ENCODE measurements at regions not wholly inside any gene's neighbourhood (a gene's known extent, or its start where the extent isn't known, plus 50 kb on each side); places are given as distances from the start of the nearest gene placed in this dataset.

DNA sequence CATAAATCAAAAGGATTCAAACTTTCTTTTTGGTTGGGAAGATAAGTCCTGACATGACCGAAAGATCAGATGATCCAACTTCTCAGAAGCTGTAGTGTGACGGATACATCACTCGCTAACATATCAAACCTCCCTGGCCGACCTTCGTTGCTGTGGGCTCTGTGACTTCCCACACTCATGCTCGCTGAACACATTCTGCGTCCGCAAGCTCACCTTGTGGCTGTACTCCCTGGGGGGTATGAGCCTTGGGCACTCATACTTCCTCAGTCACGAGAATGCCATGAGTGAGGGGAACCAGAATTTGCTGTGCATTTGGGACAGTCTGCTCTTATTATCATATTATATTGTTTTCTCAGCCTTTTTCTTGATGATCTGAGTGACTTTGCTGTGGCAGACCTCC, 105.4 kb downstream of the RWDD3 start:
- TF ChIP-seq POLR2AphosphoS5 (IDR thresholded peaks at IDR 0.05) (no peak), POLR2A (IDR thresholded peaks at IDR 0.05) (no peak)
- no peak overlapping the region for H3K27ac ChIP-seq
- DNase-seq (no peak), ATAC-seq (ENCODE audit: low FRiP score in 2 of 2) (no peak)
- 72 to 76% methylated on average over 9 of the region's 9 CpGs for WGBS, 2 donors
- no peaks in the 10 kb centered on the region for H3K4me1 ChIP-seq
- no peaks in the 10 kb centered on the region for H3K27me3 ChIP-seq
- no peak overlapping the region for H3K4me3 ChIP-seq
- H3K36me3 ChIP-seq: no peaks in the 10 kb centered on the region
- no peaks in the 10 kb centered on the region for H3K9me3 ChIP-seq

DNA sequence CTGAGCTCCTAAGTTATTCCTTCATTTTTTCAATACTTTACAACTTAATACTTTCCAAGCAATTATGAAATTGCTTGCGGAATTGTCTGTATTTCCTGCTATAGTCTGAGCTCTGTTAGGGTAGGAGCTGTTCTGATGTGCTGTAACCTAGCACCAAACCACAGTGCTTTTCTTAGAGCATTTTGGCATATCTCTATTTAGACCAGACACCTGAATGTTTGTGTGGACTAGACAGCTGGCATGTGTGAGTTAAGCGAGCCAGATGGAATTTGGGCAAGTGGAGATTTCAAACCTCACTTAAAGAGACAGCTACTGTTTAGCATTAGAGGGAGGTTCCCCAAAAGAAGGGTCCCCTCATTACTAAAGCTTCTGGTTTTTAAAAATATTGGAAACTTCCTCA, 106.1 kb downstream of the RWDD3 start:
- Histone ChIP-seq H3K27ac (no peak overlapping the region), H3K36me3 (no peaks in the 10 kb centered on the region), H3K4me1 (no peaks in the 10 kb centered on the region), H3K27me3 (no peaks in the 10 kb centered on the region), H3K4me3 (no peak overlapping the region), H3K9me3 (no peaks in the 10 kb centered on the region)
- ATAC-seq (ENCODE audit: low FRiP score in 2 of 2) (peak in 1 of 2 donors; percentile 37), DNase-seq (no peak)
- TF ChIP-seq, protein P1, sequence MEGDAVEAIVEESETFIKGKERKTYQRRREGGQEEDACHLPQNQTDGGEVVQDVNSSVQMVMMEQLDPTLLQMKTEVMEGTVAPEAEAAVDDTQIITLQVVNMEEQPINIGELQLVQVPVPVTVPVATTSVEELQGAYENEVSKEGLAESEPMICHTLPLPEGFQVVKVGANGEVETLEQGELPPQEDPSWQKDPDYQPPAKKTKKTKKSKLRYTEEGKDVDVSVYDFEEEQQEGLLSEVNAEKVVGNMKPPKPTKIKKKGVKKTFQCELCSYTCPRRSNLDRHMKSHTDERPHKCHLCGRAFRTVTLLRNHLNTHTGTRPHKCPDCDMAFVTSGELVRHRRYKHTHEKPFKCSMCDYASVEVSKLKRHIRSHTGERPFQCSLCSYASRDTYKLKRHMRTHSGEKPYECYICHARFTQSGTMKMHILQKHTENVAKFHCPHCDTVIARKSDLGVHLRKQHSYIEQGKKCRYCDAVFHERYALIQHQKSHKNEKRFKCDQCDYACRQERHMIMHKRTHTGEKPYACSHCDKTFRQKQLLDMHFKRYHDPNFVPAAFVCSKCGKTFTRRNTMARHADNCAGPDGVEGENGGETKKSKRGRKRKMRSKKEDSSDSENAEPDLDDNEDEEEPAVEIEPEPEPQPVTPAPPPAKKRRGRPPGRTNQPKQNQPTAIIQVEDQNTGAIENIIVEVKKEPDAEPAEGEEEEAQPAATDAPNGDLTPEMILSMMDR (IDR thresholded peaks at IDR 0.05): no peak
- no peak for TF ChIP-seq POLR2A (IDR thresholded peaks at IDR 0.05)
- no peak for TF ChIP-seq EP300 (IDR thresholded peaks at IDR 0.05)
- TF ChIP-seq POLR2AphosphoS5 (IDR thresholded peaks at IDR 0.05): peak in 1 of 2 donors; percentile 27
- 48 to 64% methylated on average over 2 of the region's 2 CpGs for WGBS, 2 donors

DNA sequence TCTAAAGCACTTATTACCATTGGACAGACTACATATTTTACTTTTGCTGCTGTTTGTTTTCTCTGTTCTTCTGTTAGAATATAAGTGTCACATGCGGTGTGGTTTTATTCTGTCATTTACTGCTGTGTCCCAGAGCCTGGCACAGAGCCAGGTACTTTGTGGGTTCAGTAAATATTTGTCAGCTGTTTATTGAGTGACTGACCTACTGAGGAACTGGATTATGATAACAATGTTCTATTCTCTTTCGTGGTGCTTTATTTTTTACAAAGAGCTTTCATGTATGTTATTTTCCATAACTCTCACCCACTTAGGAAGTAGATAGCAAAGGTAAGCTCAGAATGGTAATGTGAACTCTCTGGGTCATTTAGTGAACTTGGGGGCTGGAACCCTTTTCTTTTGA, 118.8 kb downstream of the RWDD3 start:
- Histone ChIP-seq H3K36me3 (no peaks in the 10 kb centered on the region), H3K4me3 (no peak overlapping the region), H3K9me3 (no peaks in the 10 kb centered on the region), H3K27ac (no peak overlapping the region), H3K27me3 (no peaks in the 10 kb centered on the region), H3K4me1 (no peaks in the 10 kb centered on the region)
- no peak for DNase-seq
- TF ChIP-seq, protein P1 (IDR thresholded peaks at IDR 0.05): no peak
- TF ChIP-seq EP300 (IDR thresholded peaks at IDR 0.05) (no peak), POLR2AphosphoS5 (IDR thresholded peaks at IDR 0.05) (no peak), POLR2A (IDR thresholded peaks at IDR 0.05) (no peak)
- 20 to 22% methylated on average over 2 of the region's 2 CpGs for WGBS, 2 donors
- ATAC-seq (ENCODE audit: low FRiP score in 2 of 2): no peak

DNA sequence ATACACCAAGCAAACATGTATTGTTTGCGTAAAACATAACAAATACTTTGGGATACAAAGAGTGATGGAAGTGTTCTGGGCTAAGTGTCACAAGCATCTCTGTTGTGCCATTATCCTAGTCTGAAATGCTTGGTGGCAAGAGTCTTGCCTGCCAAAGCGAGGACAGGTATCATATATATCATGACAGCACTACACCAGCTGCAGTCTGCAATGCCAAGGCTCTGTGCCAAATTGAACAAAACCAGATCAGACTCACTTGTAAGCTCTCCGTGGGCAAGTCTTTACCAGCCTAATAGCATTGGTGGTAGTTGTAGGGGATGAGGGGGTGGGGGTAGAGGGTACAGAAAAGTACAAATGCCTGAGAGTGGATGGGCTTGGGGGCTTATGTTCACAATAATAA, 119.2 kb downstream of the RWDD3 start:
- DNase-seq: no peak
- no peak overlapping the region for H3K27ac ChIP-seq

DNA sequence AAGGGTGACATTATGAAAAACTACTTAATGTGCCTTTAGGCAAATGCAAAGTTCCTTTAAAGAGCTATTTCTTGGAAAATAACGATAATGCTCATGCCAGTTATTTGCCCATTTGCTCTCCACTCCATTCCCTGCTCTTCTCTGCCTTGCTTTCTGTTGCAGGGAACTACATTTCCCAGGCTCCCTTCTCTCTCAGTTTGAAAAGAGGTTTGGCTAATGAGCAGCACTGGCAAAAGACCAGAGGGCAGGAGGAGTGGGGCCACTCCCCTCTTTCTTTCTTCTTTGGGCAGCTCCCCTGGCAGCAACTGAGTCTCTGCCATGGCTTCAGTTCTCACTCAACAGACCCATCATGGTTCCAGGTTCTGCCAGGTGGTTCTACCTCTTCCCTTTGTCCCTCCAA, 130.5 kb downstream of the RWDD3 start:
- Histone ChIP-seq H3K4me3 (no peak overlapping the region), H3K4me1 (no peaks in the 10 kb centered on the region), H3K27me3 (no peaks in the 10 kb centered on the region), H3K9me3 (no peaks in the 10 kb centered on the region), H3K36me3 (no peaks in the 10 kb centered on the region), H3K27ac (no peak overlapping the region)
- DNase-seq (no peak), ATAC-seq (ENCODE audit: low FRiP score in 2 of 2) (no peak)
- 74 to 81% methylated on average over 1 of the region's 1 CpG for WGBS, 2 donors
- TF ChIP-seq POLR2A (IDR thresholded peaks at IDR 0.05) (no peak), EP300 (IDR thresholded peaks at IDR 0.05) (no peak), POLR2AphosphoS5 (IDR thresholded peaks at IDR 0.05) (no peak)
- TF ChIP-seq, protein P1 (IDR thresholded peaks at IDR 0.05): no peak

More for the DNA sequence above, 119.2 kb downstream of the RWDD3 start:
- no peak for ATAC-seq (ENCODE audit: low FRiP score in 2 of 2)
- WGBS, 2 donors: 23 to 34% methylated on average over 3 of the region's 3 CpGs
- H3K27me3 ChIP-seq: no peaks in the 10 kb centered on the region
- H3K4me3 ChIP-seq: no peak overlapping the region
- H3K36me3 ChIP-seq: no peaks in the 10 kb centered on the region
- H3K9me3 ChIP-seq: no peaks in the 10 kb centered on the region
- H3K4me1 ChIP-seq: no peaks in the 10 kb centered on the region
- TF ChIP-seq POLR2A (IDR thresholded peaks at IDR 0.05) (no peak), POLR2AphosphoS5 (IDR thresholded peaks at IDR 0.05) (no peak), EP300 (IDR thresholded peaks at IDR 0.05) (no peak)
- TF ChIP-seq, protein P1 (IDR thresholded peaks at IDR 0.05): no peak

Data from upper lobe of left lung (tissue), 6 donors.